ENCODE measurements at regions not wholly inside any gene's neighbourhood (a gene's known extent, or its start where the extent isn't known, plus 50 kb on each side); places are given as distances from the start of the nearest gene placed in this dataset.

DNA sequence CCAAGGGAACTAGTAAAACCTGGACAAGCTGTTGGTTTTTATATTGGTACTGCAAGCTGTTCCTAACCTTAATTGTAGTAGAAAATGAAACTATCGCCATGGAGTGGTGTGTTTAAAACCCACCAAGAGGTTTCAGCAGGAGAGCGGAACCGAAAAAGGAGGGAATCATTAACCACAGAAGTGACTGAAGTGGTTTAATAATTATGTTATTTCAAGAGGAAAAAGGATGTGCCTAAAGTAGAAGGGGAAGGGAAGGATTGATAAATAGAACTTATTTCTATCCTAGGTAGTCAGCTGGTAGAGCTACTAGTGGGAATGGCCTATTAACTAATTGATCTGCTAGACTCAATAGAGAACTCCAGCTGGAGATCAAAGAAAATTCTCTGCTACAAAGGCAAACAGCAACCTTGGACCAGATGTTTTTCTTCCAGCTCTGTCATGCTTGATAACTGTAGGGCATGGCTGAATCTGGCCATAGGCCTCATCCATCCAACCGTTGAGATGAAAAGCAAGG is 91.8 kb downstream of the BAMBI start:
- intact Hi-C loops (cut with micrococcal nuclease), result no loop called here
- ATAC-seq (no peak), DNase-seq (ENCODE audit: low read depth, low spot score) (no peak)
- Histone ChIP-seq H3K9me2 (ENCODE audit: insufficient read depth) (no peaks in the 10 kb centered on the region), H2AFZ (ENCODE audit: low read depth, low read length, poor library complexity, severe bottlenecking) (no peak overlapping the region), H3K9ac (ENCODE audit: low read length) (no peak overlapping the region), H3K4me2 (ENCODE audit: low read length) (no peak overlapping the region), H3K4me3 (replicated peaks in 1 of 2; ENCODE audit: low read depth in 1 of 2, low read length in 2 of 2) (no peak overlapping the region), H3K27ac (ENCODE audit: low read depth, low read length) (no peak overlapping the region), H3K4me1 (ENCODE audit: control insufficient read depth in 1 of 2, insufficient read depth in 2 of 2, low read length in 2 of 2) (no peaks in the 10 kb centered on the region), H3K27me3 (ENCODE audit: insufficient read depth, low read length) (no peaks in the 10 kb centered on the region), H3K36me3 (ENCODE audit: control insufficient read depth in 1 of 2, insufficient read depth in 2 of 2, low read length in 2 of 2) (no peaks in the 10 kb centered on the region), H3K79me2 (ENCODE audit: insufficient read depth, low read length) (no peaks in the 10 kb centered on the region), H3K9me3 (ENCODE audit: control insufficient read depth in 1 of 2, insufficient read depth in 1 of 2, low read depth in 1 of 2, low read length in 2 of 2) (no peaks in the 10 kb centered on the region), H4K20me1 (ENCODE audit: insufficient read depth) (no peaks in the 10 kb centered on the region)
- ChIA-PET POLR2A (no interaction called here), RAD21 (ENCODE audit: low non-redundant PET in 1 of 2, low total read pairs in 2 of 2, uncharacterized antibody in 2 of 2, unreplicated experiment in 2 of 2) (no interaction called here), CTCF (no interaction called here)
- BruUV-seq (replicated peaks), result no TSS peak
- TF ChIP-seq SP1 (IDR thresholded peaks at IDR 0.05; ENCODE audit: low read depth) (no peak), CBX3 (IDR thresholded peaks at IDR 0.05; ENCODE audit: low read depth) (no peak), SIN3A (IDR thresholded peaks at IDR 0.05; ENCODE audit: low read depth) (no peak), EZH2 (IDR thresholded peaks at IDR 0.05) (no peak), CEBPB (IDR thresholded peaks at IDR 0.05; ENCODE audit: low read depth) (no peak), ZNF274 (IDR thresholded peaks at IDR 0.05; ENCODE audit: low read depth, low read length) (no peak), ZBTB33 (IDR thresholded peaks at IDR 0.05; ENCODE audit: extremely low read depth, insufficient replicate concordance, low read length) (no peak), REST (IDR thresholded peaks at IDR 0.05; ENCODE audit: low read depth) (no peak), ELF1 (IDR thresholded peaks at IDR 0.05; ENCODE audit: borderline replicate concordance, low read depth) (no peak), SRF (IDR thresholded peaks at IDR 0.05; ENCODE audit: low read depth) (no peak), FOSL1 (IDR thresholded peaks at IDR 0.05; ENCODE audit: low read depth) (no peak), JUND (IDR thresholded peaks at IDR 0.05) (no peak), EZH2phosphoT487 (IDR thresholded peaks at IDR 0.05; ENCODE audit: borderline replicate concordance) (no peak), POLR2A (IDR thresholded peaks at IDR 0.05; ENCODE audit: borderline replicate concordance, extremely low read depth, insufficient read depth, insufficient read length) (no peak), EGR1 (IDR thresholded peaks at IDR 0.05; ENCODE audit: low read depth) (no peak), TCF7L2 (IDR thresholded peaks at IDR 0.05; ENCODE audit: borderline replicate concordance, extremely low read depth, insufficient read depth, insufficient read length) (no peak), RAD21 (IDR thresholded peaks at IDR 0.05; ENCODE audit: low read depth) (no peak), ZFX (IDR thresholded peaks at IDR 0.05) (no peak)
- TF ChIP-seq, protein P1, sequence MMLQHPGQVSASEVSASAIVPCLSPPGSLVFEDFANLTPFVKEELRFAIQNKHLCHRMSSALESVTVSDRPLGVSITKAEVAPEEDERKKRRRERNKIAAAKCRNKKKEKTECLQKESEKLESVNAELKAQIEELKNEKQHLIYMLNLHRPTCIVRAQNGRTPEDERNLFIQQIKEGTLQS (IDR thresholded peaks at IDR 0.05), result no peak
- TF ChIP-seq, protein P2, sequence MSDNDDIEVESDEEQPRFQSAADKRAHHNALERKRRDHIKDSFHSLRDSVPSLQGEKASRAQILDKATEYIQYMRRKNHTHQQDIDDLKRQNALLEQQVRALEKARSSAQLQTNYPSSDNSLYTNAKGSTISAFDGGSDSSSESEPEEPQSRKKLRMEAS (IDR thresholded peaks at IDR 0.05), result no peak

Measured in HCT116 (cell line).